ENCODE measurements at regions not wholly inside any gene's neighbourhood (a gene's known extent, or its start where the extent isn't known, plus 50 kb on each side); places are given as distances from the start of the nearest gene placed in this dataset.

DNA sequence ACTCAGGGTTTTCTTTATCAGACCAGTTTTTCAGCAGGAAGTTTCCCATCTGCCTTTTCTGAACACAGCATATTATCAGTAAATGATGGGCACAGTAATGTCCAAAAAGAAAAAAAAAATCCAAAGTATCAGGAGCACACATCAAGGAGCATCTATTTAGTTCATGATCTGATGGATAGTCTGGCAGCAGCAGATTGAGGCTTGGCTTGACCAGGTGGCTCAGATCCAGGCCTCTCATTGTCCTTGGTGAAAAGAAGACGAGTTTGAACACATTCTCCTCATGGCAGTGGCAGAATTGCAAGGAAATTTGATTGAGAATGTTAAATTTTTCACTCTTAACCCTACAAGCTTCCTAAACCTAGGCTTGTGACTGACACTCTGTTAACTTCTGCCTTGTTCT lies 192.9 kb downstream of the OXSM start:
- no peak overlapping the region for H3K27ac ChIP-seq
- TF ChIP-seq, protein P1, sequence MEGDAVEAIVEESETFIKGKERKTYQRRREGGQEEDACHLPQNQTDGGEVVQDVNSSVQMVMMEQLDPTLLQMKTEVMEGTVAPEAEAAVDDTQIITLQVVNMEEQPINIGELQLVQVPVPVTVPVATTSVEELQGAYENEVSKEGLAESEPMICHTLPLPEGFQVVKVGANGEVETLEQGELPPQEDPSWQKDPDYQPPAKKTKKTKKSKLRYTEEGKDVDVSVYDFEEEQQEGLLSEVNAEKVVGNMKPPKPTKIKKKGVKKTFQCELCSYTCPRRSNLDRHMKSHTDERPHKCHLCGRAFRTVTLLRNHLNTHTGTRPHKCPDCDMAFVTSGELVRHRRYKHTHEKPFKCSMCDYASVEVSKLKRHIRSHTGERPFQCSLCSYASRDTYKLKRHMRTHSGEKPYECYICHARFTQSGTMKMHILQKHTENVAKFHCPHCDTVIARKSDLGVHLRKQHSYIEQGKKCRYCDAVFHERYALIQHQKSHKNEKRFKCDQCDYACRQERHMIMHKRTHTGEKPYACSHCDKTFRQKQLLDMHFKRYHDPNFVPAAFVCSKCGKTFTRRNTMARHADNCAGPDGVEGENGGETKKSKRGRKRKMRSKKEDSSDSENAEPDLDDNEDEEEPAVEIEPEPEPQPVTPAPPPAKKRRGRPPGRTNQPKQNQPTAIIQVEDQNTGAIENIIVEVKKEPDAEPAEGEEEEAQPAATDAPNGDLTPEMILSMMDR (conservative IDR thresholded peaks at IDR 0.05) = no peak

DNA sequence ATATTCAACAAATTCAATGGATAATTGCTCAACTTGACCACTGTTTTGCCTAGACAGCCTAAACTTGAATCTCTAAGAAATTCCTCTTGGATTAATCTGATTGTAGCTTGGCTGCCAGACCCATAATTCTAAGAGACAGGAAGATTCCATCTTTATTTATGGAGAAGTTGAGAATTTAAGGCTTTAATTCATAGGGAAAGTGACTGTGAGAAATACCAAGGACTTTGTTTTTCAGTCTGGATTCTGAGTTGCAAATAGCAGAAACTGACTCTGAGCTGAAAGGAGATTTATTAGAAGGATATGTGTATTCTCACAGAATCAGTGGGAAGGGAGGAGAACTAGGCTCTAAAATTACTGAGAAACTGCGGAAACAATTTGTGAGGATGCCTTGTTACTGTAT lies 195.7 kb downstream of the OXSM start:
- TF ChIP-seq, protein P1 (conservative IDR thresholded peaks at IDR 0.05) = no peak
- H3K27ac ChIP-seq = no peak overlapping the region

DNA sequence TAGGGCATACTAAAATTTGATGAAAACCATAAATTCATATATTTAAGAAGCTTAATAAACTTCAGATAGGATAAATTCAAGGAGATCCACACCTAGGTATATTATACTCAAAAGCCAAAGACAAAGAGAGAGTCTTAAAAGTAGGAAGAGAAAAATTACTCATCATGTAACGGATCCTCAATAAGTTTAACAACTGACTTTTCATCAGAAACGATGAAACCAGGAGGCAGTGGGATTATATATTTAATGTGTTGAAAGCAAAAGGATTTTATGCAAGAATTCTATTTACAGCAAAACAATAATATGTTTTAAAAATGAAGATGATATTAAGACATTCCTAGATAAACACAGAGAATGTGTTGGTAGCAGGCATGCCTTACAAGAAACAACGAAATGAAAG lies 202.7 kb downstream of the OXSM start:
- TF ChIP-seq, protein P1 (conservative IDR thresholded peaks at IDR 0.05) = no peak
- no peak overlapping the region for H3K27ac ChIP-seq

DNA sequence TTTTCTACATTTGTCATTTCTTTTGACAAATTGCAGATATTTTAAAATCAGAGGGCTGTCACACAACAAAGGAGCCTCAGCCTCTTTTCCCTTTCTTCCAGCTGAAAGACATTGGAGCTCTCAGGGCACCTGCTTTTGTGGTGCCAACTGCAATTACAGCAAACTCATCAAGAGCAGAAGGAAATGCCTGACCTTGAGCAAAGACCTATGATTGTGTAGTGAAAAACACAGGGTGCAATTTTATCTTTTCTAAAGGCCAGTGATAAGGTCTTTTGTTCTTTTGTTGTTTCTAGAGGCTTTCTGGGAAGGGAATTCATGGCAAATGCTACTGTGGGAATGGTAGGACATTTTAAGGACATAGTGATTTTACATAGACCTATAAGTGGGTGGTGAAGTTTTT lies 214.3 kb downstream of the OXSM start:
- TF ChIP-seq, protein P1 (conservative IDR thresholded peaks at IDR 0.05) = no peak

DNA sequence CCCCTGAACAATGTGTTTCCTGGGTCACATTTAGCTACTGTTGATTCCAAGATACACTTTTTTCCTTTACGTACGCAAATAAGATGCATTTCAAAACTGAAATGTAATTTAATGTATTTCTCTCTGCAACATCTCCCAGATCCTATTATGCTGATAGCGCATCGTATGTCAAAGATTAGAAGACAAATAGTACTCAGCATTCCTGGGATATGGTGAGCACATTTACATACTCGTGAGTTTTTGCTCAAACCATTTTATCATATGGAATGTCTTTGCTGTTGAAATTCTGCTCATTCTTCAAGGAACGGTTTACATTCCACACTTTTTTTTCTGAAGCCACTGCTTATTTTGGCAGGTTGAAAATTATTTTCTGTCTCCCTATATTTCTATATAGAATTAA lies 221.4 kb downstream of the OXSM start:
- H3K27ac ChIP-seq = no peak overlapping the region

More for the DNA sequence above, 214.3 kb downstream of the OXSM start:
- H3K27ac ChIP-seq = no peak overlapping the region

DNA sequence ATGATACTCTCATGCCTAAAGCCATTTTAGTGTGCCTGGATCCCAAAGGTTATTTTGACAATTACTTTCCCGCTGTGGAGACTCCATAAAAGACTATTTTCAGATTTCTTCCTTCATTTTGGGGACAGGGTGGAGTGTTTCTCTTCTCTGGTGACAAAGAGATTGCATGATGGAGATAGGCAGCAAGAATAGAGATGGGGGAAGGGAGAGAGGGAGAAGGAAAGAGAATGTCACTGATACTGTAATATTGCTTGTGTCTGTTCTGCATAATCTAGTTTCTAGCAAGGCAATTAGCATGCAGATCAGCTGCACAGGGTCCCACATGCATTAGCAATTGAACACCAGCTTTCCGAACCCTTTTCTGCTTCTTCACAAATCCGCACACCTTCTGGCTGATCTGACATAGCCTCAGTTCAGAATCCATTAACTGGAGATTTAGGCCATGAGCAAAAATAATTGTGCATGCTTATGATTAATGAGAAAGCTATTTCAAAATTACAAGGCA lies 222.4 kb downstream of the OXSM start:
- H3K27ac ChIP-seq = no peak overlapping the region
- TF ChIP-seq, protein P1 (conservative IDR thresholded peaks at IDR 0.05) = no peak

More for the DNA sequence above, 221.4 kb downstream of the OXSM start:
- TF ChIP-seq, protein P1 (conservative IDR thresholded peaks at IDR 0.05) = no peak

DNA sequence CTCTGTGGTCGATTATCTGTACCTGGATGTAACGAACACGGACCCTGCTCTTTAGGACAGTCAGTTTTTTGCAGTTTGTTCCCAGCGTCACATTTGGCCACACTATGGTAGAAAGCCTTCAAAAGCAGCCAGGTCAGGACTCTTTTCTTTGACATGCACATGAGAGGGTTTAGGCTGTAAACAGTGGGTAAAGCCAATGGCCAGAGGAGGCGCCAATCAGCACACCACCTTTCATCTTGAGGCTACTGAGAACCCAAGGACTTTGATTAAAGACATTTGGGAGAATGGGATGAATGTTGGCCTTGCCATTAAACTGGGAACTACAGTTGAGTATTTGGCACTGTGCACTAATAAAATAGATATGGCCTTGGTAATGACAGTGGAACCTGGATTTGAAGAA lies 225.9 kb downstream of the OXSM start:
- H3K27ac ChIP-seq = no peak overlapping the region
- TF ChIP-seq, protein P1 (conservative IDR thresholded peaks at IDR 0.05) = no peak

All from VCaP (cell line).